ENCODE measurements at regions not wholly inside any gene's neighbourhood (a gene's known extent, or its start where the extent isn't known, plus 50 kb on each side); places are given as distances from the start of the nearest gene placed in this dataset.
"Not testable (repeated sequence)": the region's sequence is repeated elsewhere in the genome, so short reads cannot be mapped to it uniquely, and the experiment has no call there.

DNA sequence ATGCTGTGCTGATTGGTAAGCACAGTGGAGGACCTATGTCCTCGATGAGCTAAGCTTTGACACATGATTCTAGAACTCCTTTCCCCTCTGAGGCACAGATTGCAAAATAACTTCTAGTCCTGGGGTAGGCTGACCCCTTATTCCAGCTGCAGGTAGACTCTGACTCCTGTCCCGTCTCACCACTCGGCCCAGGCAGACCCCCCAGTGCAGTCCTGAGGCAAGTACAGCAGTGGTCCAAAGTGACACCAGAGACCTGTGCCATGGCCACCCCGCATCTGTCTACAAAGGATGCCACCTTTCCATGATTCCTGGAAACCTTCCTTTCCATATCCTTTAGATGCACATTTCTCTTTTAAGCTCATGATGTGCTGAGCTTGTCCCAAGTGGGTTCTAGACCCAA lies 482.5 kb downstream of the ZNF536 start:
- H3K27me3 Mint-ChIP-seq (ENCODE audit: low read depth in 3 of 3) = peaks cover 0 to 2% (median 2%) of the 10 kb centered on the region in 3 donors
- H3K4me3 Mint-ChIP-seq = no peak overlapping the region
- no peaks in the 10 kb centered on the region for H3K36me3 Mint-ChIP-seq
- peaks cover 0 to 1% (median 0%) of the 10 kb centered on the region in 6 donors for H3K9me3 Mint-ChIP-seq
- no peak overlapping the region for H3K27ac Mint-ChIP-seq
- H3K4me1 Mint-ChIP-seq = no peaks in the 10 kb centered on the region
- no peak for DNase-seq

DNA sequence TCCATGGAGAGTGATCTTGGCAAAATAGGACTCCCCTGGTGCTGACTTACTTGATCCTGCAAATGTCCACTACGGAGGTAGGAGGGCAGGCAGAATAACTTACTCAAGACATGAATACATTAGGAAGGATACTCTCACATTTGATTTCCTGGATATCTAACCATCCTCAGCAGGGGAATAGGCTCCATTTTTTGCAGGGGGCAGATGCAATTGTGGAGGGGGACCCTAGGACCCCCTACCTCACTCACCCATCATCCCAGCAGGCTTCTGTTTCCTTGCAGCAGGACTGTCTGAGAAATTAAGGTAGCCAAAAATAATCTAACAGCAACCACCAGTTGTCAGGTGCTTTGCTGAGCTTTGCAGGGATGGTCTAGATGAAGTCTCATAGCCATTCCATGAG lies 482.0 kb downstream of the ZNF536 start:
- H3K9me3 Mint-ChIP-seq = peaks cover 0 to 1% (median 0%) of the 10 kb centered on the region in 6 donors
- no peak for DNase-seq
- peaks cover 0 to 2% (median 2%) of the 10 kb centered on the region in 3 donors for H3K27me3 Mint-ChIP-seq (ENCODE audit: low read depth in 3 of 3)
- no peak overlapping the region for H3K27ac Mint-ChIP-seq
- H3K4me1 Mint-ChIP-seq = no peaks in the 10 kb centered on the region
- H3K4me3 Mint-ChIP-seq = no peak overlapping the region
- H3K36me3 Mint-ChIP-seq = no peaks in the 10 kb centered on the region

DNA sequence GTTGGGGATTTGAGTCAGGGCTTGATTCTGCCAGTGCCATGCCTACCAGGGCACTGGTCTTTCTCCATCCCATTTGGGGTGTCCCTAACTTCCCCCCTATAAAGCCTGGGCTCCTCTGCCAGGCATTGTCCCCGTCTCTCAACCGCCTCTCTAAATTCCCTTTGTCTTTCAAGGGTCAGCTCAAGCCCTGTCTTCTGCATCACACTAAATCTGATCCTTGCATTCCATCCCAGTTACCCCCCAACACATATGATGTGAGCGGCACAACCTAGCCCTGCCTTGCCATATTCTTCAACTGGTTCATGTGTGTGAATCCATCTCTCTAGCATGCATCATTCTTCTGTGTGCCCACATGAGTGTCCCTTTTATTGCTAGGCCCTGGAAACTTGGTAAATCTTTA lies 480.9 kb downstream of the ZNF536 start:
- peaks cover 0 to 1% (median 0%) of the 10 kb centered on the region in 6 donors for H3K9me3 Mint-ChIP-seq
- no peak overlapping the region for H3K27ac Mint-ChIP-seq
- DNase-seq = no peak
- peaks cover 0 to 4% (median 2%) of the 10 kb centered on the region in 3 donors for H3K27me3 Mint-ChIP-seq (ENCODE audit: low read depth in 3 of 3)
- H3K4me1 Mint-ChIP-seq = no peaks in the 10 kb centered on the region
- H3K36me3 Mint-ChIP-seq = no peaks in the 10 kb centered on the region
- H3K4me3 Mint-ChIP-seq = no peak overlapping the region

DNA sequence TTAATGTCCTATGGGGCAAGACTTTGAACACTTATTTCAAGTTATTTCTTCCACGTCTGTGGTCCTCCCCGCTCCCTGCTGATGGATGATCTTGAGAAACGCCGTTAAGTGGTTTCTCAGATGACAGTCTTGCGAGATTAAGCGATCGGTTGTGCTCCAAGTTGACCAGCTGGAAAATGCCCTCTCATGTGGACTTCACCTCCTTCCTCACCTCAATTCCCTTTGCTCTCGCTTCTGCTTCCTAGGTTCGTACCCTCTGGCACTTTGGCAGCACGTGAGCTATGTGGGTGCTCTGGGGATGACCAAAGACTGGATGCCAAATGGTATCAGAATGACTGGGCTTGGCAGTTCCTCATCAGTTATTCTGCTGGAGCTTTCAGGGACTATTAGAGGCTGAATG lies 480.0 kb downstream of the ZNF536 start:
- H3K4me1 Mint-ChIP-seq = no peaks in the 10 kb centered on the region
- H3K27me3 Mint-ChIP-seq (ENCODE audit: low read depth in 3 of 3) = peaks cover 0 to 4% (median 2%) of the 10 kb centered on the region in 3 donors
- no peaks in the 10 kb centered on the region for H3K36me3 Mint-ChIP-seq
- H3K4me3 Mint-ChIP-seq = no peak overlapping the region
- DNase-seq = no peak
- no peak overlapping the region for H3K27ac Mint-ChIP-seq
- H3K9me3 Mint-ChIP-seq = peaks cover 0 to 1% (median 0%) of the 10 kb centered on the region in 6 donors

DNA sequence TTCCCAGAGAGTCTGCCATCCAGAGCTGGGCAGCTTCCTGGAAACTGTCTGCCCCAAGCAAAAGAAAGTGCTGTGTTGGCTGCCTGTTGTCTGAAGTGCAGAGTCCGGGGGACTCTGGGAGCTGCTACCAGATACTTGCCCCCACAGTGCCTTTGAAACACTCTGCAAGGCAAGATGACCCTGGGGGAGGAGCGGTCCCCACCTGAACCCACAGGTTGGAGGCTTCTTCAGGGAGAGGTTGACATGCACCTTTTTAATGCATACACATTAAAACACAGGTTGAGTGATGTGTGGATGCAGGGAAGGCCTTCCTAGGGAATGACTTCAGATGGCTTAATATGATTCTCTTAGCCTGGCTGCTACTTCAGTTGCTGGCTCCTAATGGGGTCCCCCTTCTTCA lies 479.5 kb downstream of the ZNF536 start:
- Mint-ChIP-seq H3K4me3 (no peak overlapping the region), H3K27me3 (ENCODE audit: low read depth in 3 of 3) (peaks cover 0 to 4% (median 2%) of the 10 kb centered on the region in 3 donors), H3K4me1 (no peaks in the 10 kb centered on the region), H3K36me3 (no peaks in the 10 kb centered on the region), H3K9me3 (peaks cover 0 to 1% (median 0%) of the 10 kb centered on the region in 6 donors), H3K27ac (no peak overlapping the region)
- no peak for DNase-seq

DNA sequence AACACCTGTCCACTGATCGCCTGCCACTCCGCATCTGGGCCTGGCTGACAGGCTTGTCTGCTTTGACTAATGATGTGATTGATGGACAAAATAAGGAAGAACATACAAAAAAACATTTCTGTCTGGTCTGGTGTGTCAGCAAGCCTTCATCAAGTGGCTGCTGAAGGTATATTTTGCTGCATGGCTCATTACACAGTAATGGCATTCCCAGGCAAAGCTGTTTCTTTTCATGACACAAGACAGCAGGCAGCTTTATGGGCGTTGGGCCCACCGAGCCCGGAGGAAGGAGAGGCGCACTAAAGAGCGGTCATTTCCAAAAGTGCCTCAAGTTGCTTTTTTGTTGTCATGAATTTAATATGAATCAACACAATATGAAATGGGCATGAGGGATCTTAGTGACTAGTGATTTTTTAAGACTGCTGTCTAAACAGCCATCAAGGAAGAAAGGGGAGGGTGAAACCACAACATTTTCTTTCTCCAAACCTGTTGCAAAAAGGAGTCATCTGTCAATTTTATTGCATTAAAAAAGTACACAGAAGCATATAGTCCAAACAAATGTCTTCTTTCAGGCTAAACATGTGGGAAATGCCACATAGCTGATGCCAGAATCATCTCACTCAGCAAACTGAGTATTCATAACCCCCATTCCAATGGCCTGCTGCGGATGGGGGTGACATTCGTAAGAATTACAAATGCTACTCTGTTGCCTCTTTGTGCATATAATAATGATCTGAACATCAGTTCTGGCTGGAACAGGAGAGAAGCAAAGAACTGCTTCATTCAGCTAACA lies 476.6 kb downstream of the ZNF536 start:
- no peaks in the 10 kb centered on the region for H3K36me3 Mint-ChIP-seq
- no peaks in the 10 kb centered on the region for H3K4me1 Mint-ChIP-seq
- no peak overlapping the region for H3K27ac Mint-ChIP-seq
- peaks cover 0 to 4% (median 4%) of the 10 kb centered on the region in 3 donors for H3K27me3 Mint-ChIP-seq (ENCODE audit: low read depth in 3 of 3)
- no peak overlapping the region for H3K4me3 Mint-ChIP-seq
- peaks cover 0 to 1% (median 0%) of the 10 kb centered on the region in 6 donors for H3K9me3 Mint-ChIP-seq
- no peak for DNase-seq

DNA sequence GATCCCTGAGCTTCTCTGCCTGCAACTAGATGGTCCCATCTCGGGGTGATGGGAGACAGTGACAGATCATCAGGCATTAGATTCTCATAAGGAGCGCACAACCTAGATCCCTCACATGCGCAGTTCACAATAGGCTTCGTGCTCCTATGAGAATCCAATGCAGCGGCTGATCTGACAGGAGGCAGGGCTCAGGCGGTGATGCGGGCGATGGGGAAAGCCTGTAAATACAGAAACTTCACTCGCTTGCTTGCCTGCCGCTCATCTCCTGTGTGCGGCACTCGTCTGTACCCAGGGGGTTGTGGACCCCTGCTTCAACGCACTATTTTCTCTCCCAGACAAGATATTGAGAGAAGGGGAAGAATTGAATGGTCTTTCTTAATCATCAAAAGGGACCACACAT lies 473.9 kb downstream of the ZNF536 start:
- no peaks in the 10 kb centered on the region for H3K4me1 Mint-ChIP-seq
- no peak overlapping the region for H3K27ac Mint-ChIP-seq
- H3K9me3 Mint-ChIP-seq = peaks cover 0 to 4% (median 0%) of the 10 kb centered on the region in 6 donors
- no peak overlapping the region for H3K4me3 Mint-ChIP-seq
- H3K36me3 Mint-ChIP-seq = no peaks in the 10 kb centered on the region
- peaks cover 0 to 2% (median 2%) of the 10 kb centered on the region in 3 donors for H3K27me3 Mint-ChIP-seq (ENCODE audit: low read depth in 3 of 3)
- DNase-seq = no peak

DNA sequence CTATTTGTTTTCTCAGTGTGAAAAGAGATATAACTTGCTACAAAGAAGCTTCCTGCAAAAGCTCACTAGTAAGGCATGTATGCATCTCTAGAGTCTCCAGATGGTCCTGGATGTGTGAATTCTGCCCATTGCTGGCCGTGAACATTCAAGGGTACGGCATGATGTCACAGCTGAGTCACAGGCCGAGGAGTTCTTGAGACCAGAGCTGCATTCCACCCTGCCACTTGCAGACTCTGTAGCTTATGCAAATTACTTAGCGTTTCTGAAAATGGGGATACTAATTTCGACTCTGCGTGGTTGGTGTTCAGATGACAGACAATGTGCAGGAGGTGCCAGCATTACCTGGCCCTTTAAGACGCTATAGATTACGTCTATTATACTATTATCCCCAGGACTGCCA lies 470.7 kb downstream of the ZNF536 start:
- peaks cover 0 to 3% (median 0%) of the 10 kb centered on the region in 6 donors for H3K9me3 Mint-ChIP-seq
- no peaks in the 10 kb centered on the region for H3K4me1 Mint-ChIP-seq
- H3K27ac Mint-ChIP-seq = no peak overlapping the region
- H3K27me3 Mint-ChIP-seq (ENCODE audit: low read depth in 3 of 3) = peaks cover 0 to 4% (median 2%) of the 10 kb centered on the region in 3 donors
- no peaks in the 10 kb centered on the region for H3K36me3 Mint-ChIP-seq
- H3K4me3 Mint-ChIP-seq = no peak overlapping the region
- DNase-seq = no peak

DNA sequence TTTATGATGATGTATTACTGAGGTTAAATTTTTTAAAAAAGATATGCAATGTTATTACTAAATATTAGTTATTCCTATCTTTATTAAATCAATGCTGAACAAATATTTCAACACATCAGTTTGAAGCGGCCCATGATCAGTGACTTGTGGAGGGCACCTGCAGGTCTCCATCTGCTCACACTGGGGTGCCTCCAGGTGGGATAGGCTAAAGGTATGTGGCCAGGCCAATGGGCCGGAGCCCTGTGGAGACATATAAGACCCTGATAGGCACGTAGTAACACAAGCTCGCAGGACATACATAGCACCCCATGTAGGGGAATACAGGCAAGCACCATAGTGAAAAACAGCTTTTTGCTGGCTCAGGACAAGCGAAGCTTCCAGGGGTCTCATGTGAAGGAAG lies 469.8 kb downstream of the ZNF536 start:
- no peaks in the 10 kb centered on the region for H3K4me1 Mint-ChIP-seq
- DNase-seq = no peak
- H3K27me3 Mint-ChIP-seq (ENCODE audit: low read depth in 3 of 3) = peaks cover 0 to 6% (median 2%) of the 10 kb centered on the region in 3 donors
- no peak overlapping the region for H3K27ac Mint-ChIP-seq
- peaks cover 0 to 3% (median 0%) of the 10 kb centered on the region in 6 donors for H3K9me3 Mint-ChIP-seq
- no peak overlapping the region for H3K4me3 Mint-ChIP-seq
- no peaks in the 10 kb centered on the region for H3K36me3 Mint-ChIP-seq

DNA sequence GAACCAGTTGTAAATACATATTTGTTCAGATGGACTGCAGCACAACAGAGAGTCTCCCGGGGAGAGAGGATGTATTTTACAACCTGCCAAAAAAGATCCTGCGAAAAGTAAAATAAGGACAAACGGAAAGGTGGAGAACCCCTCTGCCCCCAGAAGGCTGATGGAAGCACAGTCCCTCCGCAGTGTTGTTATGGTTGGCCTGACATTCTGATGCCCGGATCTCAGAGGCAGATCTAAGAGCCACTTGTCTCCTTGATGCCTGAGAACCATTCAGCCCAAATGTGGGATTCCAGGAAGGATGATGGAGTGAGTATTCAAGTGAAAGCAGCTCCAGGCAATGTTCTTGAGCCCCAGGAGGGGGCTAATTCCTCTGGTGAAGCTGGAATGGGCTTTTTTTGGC lies 458.7 kb downstream of the ZNF536 start:
- H3K4me1 Mint-ChIP-seq = no peaks in the 10 kb centered on the region
- DNase-seq = no peak
- peaks cover 0 to 9% (median 5%) of the 10 kb centered on the region in 3 donors for H3K27me3 Mint-ChIP-seq (ENCODE audit: low read depth in 3 of 3)
- no peak overlapping the region for H3K4me3 Mint-ChIP-seq
- peaks cover 0 to 5% (median 0%) of the 10 kb centered on the region in 6 donors for H3K9me3 Mint-ChIP-seq
- H3K27ac Mint-ChIP-seq = no peak overlapping the region
- H3K36me3 Mint-ChIP-seq = no peaks in the 10 kb centered on the region

DNA sequence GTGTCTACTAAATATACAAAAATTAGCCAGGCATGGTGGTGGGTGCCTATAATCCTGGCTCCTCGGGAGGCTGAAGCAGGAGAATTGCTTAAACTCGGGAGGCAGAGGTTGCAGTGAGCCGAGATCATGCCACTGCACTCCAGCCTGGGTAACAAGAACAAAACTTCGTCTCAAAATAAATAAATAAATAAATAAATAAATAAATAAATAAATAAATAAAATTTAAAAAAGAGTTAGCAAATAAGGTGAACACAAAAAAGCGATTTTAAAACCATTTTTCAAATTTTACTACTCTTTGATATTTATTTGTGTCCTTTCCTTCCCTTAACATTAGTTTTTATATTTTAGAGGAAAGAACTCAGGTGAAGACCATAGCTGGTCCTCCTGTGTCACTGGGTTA lies 453.3 kb downstream of the ZNF536 start:
- H3K9me3 Mint-ChIP-seq; H3K36me3 Mint-ChIP-seq; H3K27me3 Mint-ChIP-seq (ENCODE audit: low read depth in 3 of 3); H3K4me1 Mint-ChIP-seq; DNase-seq; H3K4me3 Mint-ChIP-seq; H3K27ac Mint-ChIP-seq: not testable (repeated sequence)

DNA sequence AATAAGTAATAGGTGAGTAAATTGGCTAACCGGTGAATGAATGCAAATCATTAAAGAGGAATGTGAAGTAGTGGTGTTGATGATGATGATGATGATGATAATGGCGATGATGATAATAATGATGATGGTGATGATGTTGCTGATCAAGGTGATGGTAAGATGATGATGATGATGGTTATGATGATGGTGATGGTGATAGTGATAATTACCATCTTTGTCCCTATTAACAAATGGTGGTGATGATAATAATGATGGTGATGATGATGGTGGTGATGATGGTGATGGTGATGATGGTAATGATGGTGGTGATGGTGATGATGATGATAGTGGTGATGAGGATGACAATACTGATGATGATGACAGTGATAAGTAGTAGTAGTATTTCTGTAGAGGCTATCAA lies 452.6 kb downstream of the ZNF536 start:
- no peak overlapping the region for H3K4me3 Mint-ChIP-seq
- no peak for DNase-seq
- no peaks in the 10 kb centered on the region for H3K36me3 Mint-ChIP-seq
- H3K9me3 Mint-ChIP-seq = peaks cover 0 to 3% (median 0%) of the 10 kb centered on the region in 6 donors
- H3K27ac Mint-ChIP-seq = no peak overlapping the region
- H3K27me3 Mint-ChIP-seq (ENCODE audit: low read depth in 3 of 3) = peaks cover 2 to 4% (median 3%) of the 10 kb centered on the region in 3 donors
- H3K4me1 Mint-ChIP-seq = no peaks in the 10 kb centered on the region

DNA sequence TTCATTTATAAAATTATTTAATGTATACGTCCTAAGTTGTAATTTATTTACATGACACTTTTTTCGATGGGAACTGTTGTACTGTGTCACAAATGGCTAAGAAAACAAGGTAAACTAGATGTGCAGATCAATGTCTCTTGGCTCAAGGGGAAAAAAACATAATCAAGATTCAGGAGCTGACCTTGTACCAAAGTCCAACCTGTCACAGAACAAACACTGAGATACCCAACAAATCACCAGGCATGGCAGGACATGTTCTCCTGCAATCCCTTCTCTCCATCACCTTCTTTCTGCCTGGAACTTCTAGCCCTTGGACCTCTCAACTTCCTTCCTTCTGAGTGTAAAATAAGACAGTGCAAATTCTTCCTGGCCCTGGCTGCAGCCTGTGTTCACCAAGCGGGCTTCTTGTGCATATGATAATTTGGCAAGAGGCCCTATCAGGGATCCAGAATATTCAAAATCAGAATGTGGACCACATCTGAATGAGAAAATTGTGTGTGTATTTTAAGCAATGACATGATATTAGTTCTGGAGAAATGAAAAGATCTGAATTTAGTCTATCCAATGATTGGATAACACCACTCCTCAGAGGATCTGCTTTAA lies 445.9 kb downstream of the ZNF536 start:
- no peak for DNase-seq
- H3K27me3 Mint-ChIP-seq (ENCODE audit: low read depth in 3 of 3) = peaks cover 0 to 6% (median 1%) of the 10 kb centered on the region in 3 donors
- H3K4me1 Mint-ChIP-seq = no peaks in the 10 kb centered on the region
- H3K36me3 Mint-ChIP-seq = no peaks in the 10 kb centered on the region
- H3K4me3 Mint-ChIP-seq = no peak overlapping the region
- H3K27ac Mint-ChIP-seq = no peak overlapping the region
- H3K9me3 Mint-ChIP-seq = no peaks in the 10 kb centered on the region

DNA sequence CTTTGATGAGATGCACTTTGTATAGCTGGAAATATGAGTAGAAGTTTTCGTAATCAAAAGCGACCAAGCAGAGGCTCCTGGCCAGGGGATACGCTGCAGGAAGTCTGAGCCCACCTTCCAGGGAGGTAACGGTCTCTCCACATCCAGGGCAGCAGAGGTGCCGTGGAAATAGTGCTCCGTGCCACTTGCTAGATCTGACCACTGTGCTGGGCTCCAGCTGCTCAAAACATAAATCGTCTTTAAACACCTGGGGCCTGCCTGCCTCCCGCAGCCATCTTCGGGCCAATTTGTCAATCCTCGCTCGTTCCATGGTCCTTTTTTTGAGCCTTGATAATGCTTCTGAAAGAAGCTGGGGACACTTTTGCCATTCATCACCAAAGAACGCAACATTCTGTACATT lies 445.0 kb downstream of the ZNF536 start:
- no peaks in the 10 kb centered on the region for H3K4me1 Mint-ChIP-seq
- no peaks in the 10 kb centered on the region for H3K36me3 Mint-ChIP-seq
- no peak overlapping the region for H3K27ac Mint-ChIP-seq
- no peaks in the 10 kb centered on the region for H3K9me3 Mint-ChIP-seq
- no peak overlapping the region for H3K4me3 Mint-ChIP-seq
- no peak for DNase-seq
- H3K27me3 Mint-ChIP-seq (ENCODE audit: low read depth in 3 of 3) = peaks cover 0 to 6% (median 1%) of the 10 kb centered on the region in 3 donors
